DND-41 (cell line): ENCODE measurements at regions not wholly inside any gene's neighbourhood (a gene's known extent, or its start where the extent isn't known, plus 50 kb on each side); places are given as distances from the start of the nearest gene placed in this dataset.

Experiments used
- EZH2 ChIP-seq: IDR thresholded peaks from 3 replicates; pipeline ENCODE4 v1.6.1; 2012; ENCODE audit warnings: borderline replicate concordance, low read depth, mild to moderate bottlenecking, moderate library complexity, low read length, inconsistent platforms; ENCODE audit not compliant: severe bottlenecking
- TF ChIP-seq, protein P1 (sequence below): IDR thresholded peaks from 2 replicates; pipeline ENCODE4 v1.5.1; 2012; ENCODE audit warnings: borderline replicate concordance, low read length, moderate library complexity, mild to moderate bottlenecking; ENCODE audit not compliant: poor library complexity, severe bottlenecking; ENCODE audit errors: extremely low read depth

DNA sequence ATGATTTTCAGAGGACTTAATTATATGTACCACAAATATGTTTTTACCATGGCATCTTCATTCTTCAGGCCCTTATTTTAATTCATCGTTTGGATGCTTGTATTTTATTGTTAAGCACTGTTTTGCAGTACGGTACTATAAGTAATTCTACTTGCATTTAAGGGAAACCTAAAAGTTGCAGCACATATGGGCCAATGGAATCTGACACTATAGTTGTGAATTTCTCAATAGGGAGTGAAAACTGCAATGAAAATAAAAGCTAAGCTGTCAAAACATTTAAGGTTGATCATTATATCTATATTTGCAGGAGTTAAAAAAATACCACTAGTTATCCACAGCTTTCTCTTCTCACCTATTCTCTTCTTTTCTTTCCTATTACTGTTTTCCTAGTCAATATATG, 1071.8 kb downstream of the MAT2B start:
- TF ChIP-seq, protein P1, sequence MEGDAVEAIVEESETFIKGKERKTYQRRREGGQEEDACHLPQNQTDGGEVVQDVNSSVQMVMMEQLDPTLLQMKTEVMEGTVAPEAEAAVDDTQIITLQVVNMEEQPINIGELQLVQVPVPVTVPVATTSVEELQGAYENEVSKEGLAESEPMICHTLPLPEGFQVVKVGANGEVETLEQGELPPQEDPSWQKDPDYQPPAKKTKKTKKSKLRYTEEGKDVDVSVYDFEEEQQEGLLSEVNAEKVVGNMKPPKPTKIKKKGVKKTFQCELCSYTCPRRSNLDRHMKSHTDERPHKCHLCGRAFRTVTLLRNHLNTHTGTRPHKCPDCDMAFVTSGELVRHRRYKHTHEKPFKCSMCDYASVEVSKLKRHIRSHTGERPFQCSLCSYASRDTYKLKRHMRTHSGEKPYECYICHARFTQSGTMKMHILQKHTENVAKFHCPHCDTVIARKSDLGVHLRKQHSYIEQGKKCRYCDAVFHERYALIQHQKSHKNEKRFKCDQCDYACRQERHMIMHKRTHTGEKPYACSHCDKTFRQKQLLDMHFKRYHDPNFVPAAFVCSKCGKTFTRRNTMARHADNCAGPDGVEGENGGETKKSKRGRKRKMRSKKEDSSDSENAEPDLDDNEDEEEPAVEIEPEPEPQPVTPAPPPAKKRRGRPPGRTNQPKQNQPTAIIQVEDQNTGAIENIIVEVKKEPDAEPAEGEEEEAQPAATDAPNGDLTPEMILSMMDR, result no peak
- no peak for TF ChIP-seq EZH2
